ENCODE measurements at regions not wholly inside any gene's neighbourhood (a gene's known extent, or its start where the extent isn't known, plus 50 kb on each side); places are given as distances from the start of the nearest gene placed in this dataset.
"Not testable (repeated sequence)": the region's sequence is repeated elsewhere in the genome, so short reads cannot be mapped to it uniquely, and the experiment has no call there.

- DNase-seq, result no peak
Measured at GRCh38 chr14:101634850-101635748, 73.8 kb downstream of the DIO3 start.

- no peak for DNase-seq
Measured at GRCh38 chr14:101635749-101636560, 74.7 kb downstream of the DIO3 start.

GRCh38 chr14:101639241-101639833 is 78.0 kb downstream of the DIO3 start:
- DNase-seq, result no peak

GRCh38 chr14:101643651-101644050 is 82.4 kb downstream of the DIO3 start:
- no peak for DNase-seq

- DNase-seq, result no peak
Measured at GRCh38 chr14:101654051-101654450, 92.8 kb downstream of the DIO3 start.

- no peak for DNase-seq
Measured at GRCh38 chr14:101657372-101657771, 96.1 kb downstream of the DIO3 start.

- no peak for DNase-seq
Measured at GRCh38 chr14:101665478-101666078, 95.9 kb upstream of the PPP2R5C start.

- no peak for DNase-seq
Measured at GRCh38 chr14:101666264-101666663, 95.2 kb upstream of the PPP2R5C start.

- DNase-seq, result no peak
Measured at GRCh38 chr14:101669629-101670028, 91.9 kb upstream of the PPP2R5C start.

GRCh38 chr14:101673873-101674272 is 87.6 kb upstream of the PPP2R5C start:
- no peak for DNase-seq

GRCh38 chr14:101675835-101676234 is 85.7 kb upstream of the PPP2R5C start:
- DNase-seq, result not testable (repeated sequence)

- DNase-seq, result not testable (repeated sequence)
Measured at GRCh38 chr14:101677912-101678327, 83.6 kb upstream of the PPP2R5C start.

- DNase-seq, result no peak
Measured at GRCh38 chr14:101681795-101682194, 79.7 kb upstream of the PPP2R5C start.

- no peak for DNase-seq
Measured at GRCh38 chr14:101683365-101683764, 78.1 kb upstream of the PPP2R5C start.

- DNase-seq, result no peak
Measured at GRCh38 chr14:101687756-101688546, 73.6 kb upstream of the PPP2R5C start.

GRCh38 chr14:101689039-101689501 is 72.4 kb upstream of the PPP2R5C start:
- no peak for DNase-seq

- DNase-seq, result not testable (repeated sequence)
Measured at GRCh38 chr14:101689966-101690365, 71.5 kb upstream of the PPP2R5C start.

GRCh38 chr14:101695659-101696058 is 65.8 kb upstream of the PPP2R5C start:
- no peak for DNase-seq

- no peak for DNase-seq
Measured at GRCh38 chr14:101704140-101704539, 57.4 kb upstream of the PPP2R5C start.

- no peak for DNase-seq
Measured at GRCh38 chr14:101705733-101706508, 55.6 kb upstream of the PPP2R5C start.

- no peak for DNase-seq
Measured at GRCh38 chr14:101706509-101707067, 54.9 kb upstream of the PPP2R5C start.
